ENCODE measurements at regions not wholly inside any gene's neighbourhood (a gene's known extent, or its start where the extent isn't known, plus 50 kb on each side); places are given as distances from the start of the nearest gene placed in this dataset.

DNA sequence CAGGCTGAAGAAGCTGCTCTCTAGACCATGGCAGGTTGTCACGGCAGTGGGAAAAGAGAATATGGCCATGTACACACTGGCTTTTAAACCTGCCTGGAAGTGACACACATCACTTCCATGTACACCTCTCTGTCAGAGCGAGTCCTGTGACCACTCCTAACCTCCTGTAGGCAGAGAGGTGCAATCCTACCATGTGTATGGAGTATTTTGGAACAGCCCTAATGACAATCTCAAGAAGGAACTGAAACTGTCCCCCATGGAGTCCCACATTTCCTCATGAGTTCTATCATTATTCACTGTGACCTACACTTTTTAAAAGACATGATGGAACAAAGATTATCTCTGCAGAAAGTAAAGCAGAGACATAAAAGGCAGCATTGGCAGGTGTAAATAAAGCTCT, 153.4 kb upstream of the PFN2 start:
- TF ChIP-seq, protein P1, sequence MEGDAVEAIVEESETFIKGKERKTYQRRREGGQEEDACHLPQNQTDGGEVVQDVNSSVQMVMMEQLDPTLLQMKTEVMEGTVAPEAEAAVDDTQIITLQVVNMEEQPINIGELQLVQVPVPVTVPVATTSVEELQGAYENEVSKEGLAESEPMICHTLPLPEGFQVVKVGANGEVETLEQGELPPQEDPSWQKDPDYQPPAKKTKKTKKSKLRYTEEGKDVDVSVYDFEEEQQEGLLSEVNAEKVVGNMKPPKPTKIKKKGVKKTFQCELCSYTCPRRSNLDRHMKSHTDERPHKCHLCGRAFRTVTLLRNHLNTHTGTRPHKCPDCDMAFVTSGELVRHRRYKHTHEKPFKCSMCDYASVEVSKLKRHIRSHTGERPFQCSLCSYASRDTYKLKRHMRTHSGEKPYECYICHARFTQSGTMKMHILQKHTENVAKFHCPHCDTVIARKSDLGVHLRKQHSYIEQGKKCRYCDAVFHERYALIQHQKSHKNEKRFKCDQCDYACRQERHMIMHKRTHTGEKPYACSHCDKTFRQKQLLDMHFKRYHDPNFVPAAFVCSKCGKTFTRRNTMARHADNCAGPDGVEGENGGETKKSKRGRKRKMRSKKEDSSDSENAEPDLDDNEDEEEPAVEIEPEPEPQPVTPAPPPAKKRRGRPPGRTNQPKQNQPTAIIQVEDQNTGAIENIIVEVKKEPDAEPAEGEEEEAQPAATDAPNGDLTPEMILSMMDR (IDR thresholded peaks at IDR 0.05; ENCODE audit: low read length) = no peak
- TF ChIP-seq EZH2phosphoT487 (IDR thresholded peaks at IDR 0.05; ENCODE audit: low read length) = no peak
